AG04450 (cell line): ENCODE measurements at regions not wholly inside any gene's neighbourhood (a gene's known extent, or its start where the extent isn't known, plus 50 kb on each side); places are given as distances from the start of the nearest gene placed in this dataset.

Source experiments
- CTCF ChIA-PET: fragments of 300-600, 350-600 bp; formaldehyde crosslinking; extraction: SDS; loops from one replicate; lab custom pipeline; 2022; ENCODE audit warnings: antibody characterized with exemption, inconsistent platforms; lab: Charles Lee
- POLR2A ChIA-PET: fragments of 350-600 bp; formaldehyde crosslinking; extraction: SDS; loops from one replicate; lab custom pipeline; 2021; ENCODE audit warnings: antibody characterized with exemption, inconsistent platforms; lab: Yijun Ruan, JAX
- DNase-seq: peaks from one replicate; pipeline ENCODE4 v3.0.0-alpha.2; 2011; ENCODE audit warnings: low read depth, low spot score
- H3K27ac ChIP-seq: one replicate; pipeline ENCODE4 v1.5.1; 2012; ENCODE audit warnings: low read depth, low read length, control low read depth
- H3K27me3 ChIP-seq: one replicate; pipeline ENCODE4 v1.6.0; 2012; ENCODE audit warnings: low read length; ENCODE audit not compliant: control insufficient read depth, insufficient read depth
- H3K4me3 ChIP-seq: 2 replicates; pipeline ENCODE4 v1.5.1; 2011; ENCODE audit warnings: mild to moderate bottlenecking, low read depth, low read length, control low read depth
- H3K9me3 ChIP-seq: 2 replicates; pipeline ENCODE4 v1.5.1; 2012; ENCODE audit warnings: low read length; ENCODE audit not compliant: control insufficient read depth, insufficient read depth
- TF ChIP-seq, protein P1 (sequence below): IDR thresholded peaks from 2 replicates; pipeline ENCODE4 v1.5.1; 2011; ENCODE audit warnings: low read depth, low read length, control low read depth, inconsistent platforms

DNA sequence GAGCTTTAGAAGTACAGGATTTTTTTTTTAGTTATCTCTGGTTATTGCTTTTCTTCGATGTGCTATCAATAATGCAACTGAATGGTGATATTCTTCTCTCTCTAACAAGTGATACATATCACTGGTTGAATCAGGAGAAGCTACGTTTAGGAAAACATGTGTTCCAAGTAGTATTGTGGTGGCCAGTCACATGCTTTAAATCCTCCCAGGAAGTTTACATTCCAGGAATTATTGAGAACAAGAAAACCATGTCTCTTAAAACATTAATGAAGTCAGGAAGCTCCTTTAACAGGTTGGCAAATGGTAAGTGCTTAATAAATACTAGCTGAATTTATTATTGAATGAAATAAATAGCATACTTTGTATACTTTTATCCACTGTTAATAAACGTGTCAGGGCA is 371.1 kb downstream of the BCKDHB start:
- ChIA-PET POLR2A (interaction anchor here (1.0 kb wide), 1 partner anchor 20 kb away, joined by 3 read pairs; no protein-coding TSS in a partner anchor), CTCF (no interaction called here)
- no peaks in the 10 kb centered on the region for H3K9me3 ChIP-seq
- DNase-seq: no peak
- H3K27ac ChIP-seq: no peak overlapping the region
- TF ChIP-seq, protein P1, sequence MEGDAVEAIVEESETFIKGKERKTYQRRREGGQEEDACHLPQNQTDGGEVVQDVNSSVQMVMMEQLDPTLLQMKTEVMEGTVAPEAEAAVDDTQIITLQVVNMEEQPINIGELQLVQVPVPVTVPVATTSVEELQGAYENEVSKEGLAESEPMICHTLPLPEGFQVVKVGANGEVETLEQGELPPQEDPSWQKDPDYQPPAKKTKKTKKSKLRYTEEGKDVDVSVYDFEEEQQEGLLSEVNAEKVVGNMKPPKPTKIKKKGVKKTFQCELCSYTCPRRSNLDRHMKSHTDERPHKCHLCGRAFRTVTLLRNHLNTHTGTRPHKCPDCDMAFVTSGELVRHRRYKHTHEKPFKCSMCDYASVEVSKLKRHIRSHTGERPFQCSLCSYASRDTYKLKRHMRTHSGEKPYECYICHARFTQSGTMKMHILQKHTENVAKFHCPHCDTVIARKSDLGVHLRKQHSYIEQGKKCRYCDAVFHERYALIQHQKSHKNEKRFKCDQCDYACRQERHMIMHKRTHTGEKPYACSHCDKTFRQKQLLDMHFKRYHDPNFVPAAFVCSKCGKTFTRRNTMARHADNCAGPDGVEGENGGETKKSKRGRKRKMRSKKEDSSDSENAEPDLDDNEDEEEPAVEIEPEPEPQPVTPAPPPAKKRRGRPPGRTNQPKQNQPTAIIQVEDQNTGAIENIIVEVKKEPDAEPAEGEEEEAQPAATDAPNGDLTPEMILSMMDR: no peak
- no peak overlapping the region for H3K4me3 ChIP-seq
- H3K27me3 ChIP-seq: no peaks in the 10 kb centered on the region

DNA sequence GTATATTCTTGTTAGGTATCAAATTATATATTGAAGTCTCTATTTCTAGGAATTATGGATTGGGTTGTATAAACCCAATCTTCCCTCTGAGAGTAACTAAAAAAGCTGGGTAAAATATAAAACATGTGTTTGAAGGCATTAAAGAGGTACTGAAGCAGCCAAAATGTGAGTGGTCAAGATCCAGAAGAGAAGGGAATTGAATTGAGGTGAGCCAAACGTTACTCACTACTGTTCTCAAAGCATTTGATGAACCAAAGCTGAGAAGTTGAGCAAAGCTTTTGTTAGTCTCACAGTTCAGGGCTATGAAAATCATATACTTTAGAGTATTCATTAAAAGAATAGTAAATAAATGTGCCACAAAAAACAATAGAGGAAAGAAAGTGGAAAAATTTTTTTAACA is 365.8 kb downstream of the BCKDHB start:
- DNase-seq: no peak
- TF ChIP-seq, protein P1: no peak
- H3K4me3 ChIP-seq: no peak overlapping the region
- no peak overlapping the region for H3K27ac ChIP-seq
- no peaks in the 10 kb centered on the region for H3K27me3 ChIP-seq
- ChIA-PET POLR2A (no interaction called here), CTCF (no interaction called here)
- no peaks in the 10 kb centered on the region for H3K9me3 ChIP-seq

- POLR2A ChIA-PET: no interaction called here
- Histone ChIP-seq H3K27ac (no peak overlapping the region), H3K27me3 (no peaks in the 10 kb centered on the region), H3K4me3 (no peak overlapping the region), H3K9me3 (no peaks in the 10 kb centered on the region)
- TF ChIP-seq, protein P1: no peak
- DNase-seq: no peak
- CTCF ChIA-PET: no interaction called here
Measured at GRCh38 chr6:80469977-80470376, 363.5 kb downstream of the BCKDHB start.

DNA sequence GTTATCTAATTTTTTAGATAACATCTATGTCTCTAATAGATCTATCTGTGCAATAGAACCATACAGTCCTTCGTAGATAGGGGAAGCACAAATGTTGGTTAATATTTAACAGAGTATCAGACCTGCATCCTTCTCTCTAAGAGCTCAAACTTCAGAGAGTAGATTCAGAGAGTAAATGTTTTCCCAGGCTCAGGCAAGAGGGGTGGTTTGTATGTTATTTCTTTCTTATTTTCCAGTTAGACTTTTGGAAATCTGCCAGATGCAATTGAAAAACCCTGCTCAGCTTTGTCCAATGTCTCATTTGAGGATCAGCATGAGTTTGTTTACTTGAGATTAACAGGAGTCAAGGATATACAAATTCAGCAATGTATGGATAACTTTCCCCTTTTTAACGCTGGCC is 361.9 kb downstream of the BCKDHB start:
- CTCF ChIA-PET: no interaction called here
- Histone ChIP-seq H3K27ac (no peak overlapping the region), H3K27me3 (no peaks in the 10 kb centered on the region), H3K9me3 (no peaks in the 10 kb centered on the region), H3K4me3 (no peak overlapping the region)
- no peak for DNase-seq
- POLR2A ChIA-PET: no interaction called here
- TF ChIP-seq, protein P1: no peak

DNA sequence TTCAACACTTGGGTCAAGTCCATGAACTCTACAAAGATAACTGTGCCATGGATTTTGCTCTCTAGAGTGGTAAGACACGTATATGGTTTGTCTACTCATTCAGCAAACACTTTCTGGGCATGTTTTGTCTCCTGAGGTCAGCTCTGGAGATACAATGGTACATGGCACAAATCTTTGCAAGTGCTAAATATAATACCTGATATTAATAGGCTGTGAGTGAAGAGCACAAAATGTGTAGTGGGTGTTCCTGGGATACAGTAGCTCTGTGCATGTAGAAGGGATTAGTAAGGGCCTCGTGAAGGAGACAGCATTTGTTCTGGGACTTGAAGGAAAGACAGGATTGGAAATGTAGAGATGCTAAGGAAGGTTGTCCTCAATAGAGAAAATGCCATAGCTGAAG is 360.9 kb downstream of the BCKDHB start:
- no peak overlapping the region for H3K4me3 ChIP-seq
- H3K27me3 ChIP-seq: no peaks in the 10 kb centered on the region
- ChIA-PET CTCF (no interaction called here), POLR2A (no interaction called here)
- TF ChIP-seq, protein P1: no peak
- H3K27ac ChIP-seq: no peak overlapping the region
- no peak for DNase-seq
- no peaks in the 10 kb centered on the region for H3K9me3 ChIP-seq
